ENCODE measurements at regions not wholly inside any gene's neighbourhood (a gene's known extent, or its start where the extent isn't known, plus 50 kb on each side); places are given as distances from the start of the nearest gene placed in this dataset.

DNA sequence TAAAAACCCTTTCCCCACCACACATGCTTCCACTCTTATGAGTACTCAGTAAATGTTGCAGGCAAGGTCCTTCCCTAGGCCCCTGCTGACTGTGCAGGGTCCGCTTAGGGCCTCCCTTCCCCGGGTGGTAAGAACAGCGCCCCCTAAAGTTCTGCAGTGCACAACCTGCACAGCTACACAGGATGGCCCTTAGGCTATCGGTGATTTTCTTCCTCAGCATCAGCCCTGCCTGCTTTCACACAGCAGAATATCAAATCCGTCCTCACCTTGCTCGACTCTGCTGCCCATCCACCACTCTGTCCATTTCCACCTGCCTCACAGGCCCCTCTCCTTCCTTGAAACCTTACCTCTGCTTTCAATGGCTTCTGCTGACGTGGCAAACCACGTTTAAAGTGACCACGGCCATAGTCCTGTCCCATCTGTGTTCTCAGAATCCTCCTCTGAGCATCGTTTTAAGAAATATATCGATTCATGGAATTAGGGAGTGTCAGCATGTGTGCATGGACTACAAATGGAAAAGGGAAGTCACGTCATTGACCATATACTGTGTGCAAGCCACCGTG is 51.4 kb upstream of the TMEM132E start:
- no peak for DNase-seq

DNA sequence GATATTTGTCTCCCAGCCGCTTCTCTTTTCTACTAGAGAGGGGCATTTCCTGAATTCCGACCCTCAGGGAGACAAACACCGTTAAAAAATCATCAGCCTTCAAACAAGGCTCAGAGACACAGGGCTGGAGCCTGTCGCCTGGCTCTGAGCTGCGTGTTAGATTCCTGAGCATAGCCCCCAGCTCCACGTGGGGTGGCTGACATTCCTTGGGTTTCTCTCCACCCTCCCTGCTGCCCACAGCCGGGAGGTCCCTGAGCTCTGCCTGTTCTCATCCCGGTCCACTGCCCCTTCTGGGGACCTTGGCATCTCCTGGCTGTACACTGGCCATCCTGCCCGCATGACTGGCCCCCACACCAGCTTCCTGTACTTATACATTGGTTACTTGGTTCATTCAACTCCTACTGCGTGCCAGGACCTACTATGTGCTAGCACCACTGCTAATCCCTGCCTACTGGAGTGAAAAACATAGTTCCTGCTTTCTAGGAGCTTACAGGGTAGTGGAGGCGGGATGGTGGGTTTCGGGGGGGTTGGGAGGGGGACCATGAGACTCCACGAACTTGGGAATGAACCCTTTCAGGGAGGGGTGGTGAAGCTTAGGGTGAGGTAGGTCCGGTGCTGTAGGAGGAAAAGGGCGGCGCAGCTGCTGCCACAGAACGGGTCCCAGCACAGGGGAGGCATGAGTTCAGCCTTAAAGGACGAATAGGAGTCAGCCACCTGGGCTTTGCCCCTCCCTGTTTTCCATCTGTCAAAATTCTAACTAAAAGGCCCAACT is 52.1 kb upstream of the TMEM132E start:
- no peak for DNase-seq

DNA sequence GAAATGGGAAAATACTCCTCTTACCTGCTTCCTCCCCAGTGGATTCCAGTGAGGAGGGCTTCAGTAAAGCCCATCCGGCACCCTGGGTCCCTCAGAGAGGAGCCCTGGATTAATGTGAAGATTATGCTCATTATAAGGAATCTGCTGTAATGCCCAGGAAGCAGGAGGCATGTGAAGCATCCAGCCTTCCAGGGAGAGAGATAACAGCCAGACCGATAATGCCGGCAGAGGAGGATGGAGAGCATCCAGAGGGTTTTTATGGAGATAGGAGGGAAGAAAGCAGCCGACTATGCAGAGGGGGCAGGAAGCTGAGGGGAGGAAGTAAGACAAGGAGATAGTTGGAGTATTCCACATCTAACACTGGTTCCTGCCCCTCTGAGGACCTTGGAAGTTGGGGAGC is 53.7 kb upstream of the TMEM132E start:
- no peak for DNase-seq

DNA sequence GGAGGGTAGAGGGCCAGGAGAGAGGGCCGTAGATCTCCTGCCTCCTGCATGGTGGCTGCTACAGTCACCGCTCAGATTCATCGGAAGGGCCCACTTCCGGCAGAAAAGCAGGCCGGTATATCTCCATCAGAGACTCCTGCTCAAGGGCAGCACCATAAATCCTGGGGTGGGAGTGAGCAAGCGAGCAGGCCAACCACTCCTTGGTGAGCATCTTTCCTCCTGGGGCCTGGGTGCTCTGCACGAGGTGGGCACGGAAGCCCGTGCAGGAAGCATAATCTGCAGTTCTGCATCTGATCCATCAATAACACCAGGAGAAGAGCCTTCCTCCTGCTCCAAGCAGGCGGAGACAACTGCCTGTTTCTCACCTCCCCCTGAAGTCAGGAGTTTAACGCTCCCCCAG is 57.4 kb upstream of the TMEM132E start:
- DNase-seq = no peak

DNA sequence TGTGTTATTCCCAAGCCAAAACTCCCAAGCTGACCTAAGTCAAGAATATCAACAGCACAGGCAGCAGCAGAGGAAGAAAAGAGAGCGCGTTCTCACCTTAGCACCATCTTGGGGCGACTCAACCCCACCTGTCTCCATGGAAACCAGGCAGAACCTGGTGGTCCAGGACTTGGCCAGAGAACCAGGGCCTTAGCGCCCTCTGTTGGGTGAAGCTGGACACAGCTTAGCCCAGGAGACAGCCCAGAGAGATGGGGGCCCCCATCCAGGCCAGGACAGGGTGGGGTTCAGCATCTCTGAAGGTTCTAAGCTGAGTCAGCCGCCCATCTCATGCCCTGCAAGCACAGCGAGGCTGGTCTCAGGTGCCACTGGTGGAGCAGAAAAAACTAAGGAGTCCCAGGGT is 60.1 kb upstream of the TMEM132E start:
- no peak for DNase-seq

DNA sequence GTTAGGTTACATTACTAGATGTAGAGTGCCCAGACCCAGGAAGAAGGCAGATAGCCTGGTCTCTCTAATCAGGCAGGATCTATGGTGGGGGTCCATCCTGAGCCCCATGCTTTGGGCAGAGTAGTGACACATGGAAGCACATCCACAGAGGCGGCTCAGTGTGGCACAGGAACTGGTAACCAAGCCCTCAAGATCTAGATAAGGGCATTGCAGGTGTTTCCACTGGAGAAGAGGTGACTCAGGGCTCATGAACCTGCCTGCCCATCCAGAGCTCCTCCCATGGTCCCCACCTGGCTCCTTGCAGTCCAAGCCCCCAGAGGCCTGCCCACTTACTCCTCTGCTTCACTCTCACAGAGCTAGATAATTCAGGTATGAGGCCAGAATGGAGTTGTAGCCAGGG is 62.0 kb upstream of the TMEM132E start:
- DNase-seq = no peak

DNA sequence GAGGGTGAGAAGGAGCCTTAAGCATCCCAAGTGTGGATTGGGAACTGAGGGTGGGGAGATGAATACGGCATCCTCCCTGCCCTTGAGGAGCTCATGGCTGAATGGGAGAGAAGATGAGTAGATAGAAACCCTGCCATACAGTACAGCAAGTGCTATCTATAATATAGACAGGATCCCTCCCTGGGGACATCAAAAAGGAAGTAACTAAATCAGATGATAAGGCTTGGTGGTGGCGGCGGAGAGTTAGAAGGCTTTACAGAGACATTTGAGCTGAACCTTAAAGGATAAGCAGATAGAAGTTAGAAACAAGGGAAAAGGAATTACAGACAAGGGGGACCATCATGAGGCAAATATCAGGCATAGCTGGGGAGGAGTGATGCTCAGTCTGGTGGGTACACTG is 67.5 kb upstream of the TMEM132E start:
- DNase-seq = no peak

DNA sequence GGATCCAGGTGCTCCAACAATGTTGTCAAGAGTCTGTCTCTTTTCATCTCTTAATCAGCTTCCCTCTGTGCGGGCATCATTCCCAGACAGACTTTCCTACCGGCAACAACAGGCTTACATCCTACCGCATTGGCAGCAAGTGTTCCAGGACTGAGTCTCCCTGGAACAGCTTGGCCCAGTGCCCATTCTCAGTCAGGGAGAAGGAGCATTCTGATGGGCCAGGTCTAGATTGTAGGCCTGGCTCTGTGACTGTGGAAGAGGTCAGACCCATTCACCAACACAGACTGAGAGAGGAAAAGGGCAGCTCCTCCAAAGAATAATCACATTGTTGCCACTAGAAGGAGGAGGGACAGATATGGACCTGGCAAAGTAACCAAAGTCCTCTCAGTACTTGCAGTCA is 68.1 kb upstream of the TMEM132E start:
- DNase-seq = no peak

DNA sequence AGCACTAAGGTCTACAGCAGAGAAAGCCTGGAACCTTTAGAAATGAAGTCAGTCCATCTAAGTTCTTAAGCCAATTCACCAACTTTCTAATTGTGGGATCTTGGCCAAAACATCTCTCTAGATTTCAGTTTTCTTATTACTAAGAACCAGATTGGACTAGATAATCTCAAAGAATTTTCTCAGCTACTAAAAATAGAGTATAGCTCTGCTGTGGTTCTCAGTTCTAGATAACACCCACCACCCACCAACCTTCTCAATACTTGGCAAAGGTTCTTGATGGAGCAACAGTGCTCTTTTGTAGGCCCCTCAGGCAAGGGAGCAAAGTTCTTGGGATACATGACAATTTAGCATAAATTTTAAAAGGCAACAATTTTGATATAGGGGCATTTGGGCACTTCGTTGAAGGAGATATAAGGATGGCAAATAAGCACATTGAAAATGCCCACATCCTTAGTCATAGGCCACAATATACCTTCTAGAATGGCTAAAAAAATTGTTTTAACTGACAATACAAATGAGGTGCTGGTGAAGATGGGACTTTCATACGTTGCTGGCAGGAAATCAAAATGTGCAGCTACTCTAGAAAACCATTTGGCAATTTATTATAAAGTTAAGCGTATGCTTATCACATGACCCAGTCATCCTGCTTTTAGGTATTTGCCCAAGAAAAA is 74.4 kb upstream of the TMEM132E start:
- no peak for DNase-seq

DNA sequence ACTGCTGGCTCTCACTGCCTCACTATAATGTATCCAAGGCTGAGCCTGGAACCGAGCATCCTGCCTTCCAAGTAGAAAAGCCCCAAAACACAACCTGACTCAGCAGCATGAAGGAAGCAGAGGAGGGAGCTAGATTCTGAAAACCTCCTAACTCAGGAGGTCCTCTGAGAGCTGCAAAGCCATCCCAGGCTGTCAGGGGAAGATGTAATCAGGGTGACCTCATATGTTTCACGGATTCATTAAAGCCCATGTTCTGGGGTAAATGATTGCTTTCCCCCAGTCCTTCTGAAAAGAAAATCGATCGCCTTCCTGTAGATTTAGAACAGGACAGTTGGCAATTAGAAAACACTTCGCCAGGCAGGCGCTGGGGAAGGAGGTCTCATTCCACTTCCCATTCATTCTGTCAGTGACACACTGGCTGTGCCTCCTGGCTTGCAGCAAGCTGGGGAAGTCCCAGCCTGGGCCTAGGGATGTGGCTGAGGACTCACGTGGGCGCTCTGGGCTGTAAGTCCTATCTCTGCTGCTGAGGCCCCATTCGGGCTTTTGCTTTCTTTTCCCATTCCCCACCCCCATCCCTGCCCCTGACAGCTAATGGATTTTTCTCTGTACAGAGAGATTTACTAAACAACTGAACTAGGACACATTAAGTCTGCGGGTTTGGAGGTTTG is 75.7 kb upstream of the TMEM132E start:
- DNase-seq = no peak

DNA sequence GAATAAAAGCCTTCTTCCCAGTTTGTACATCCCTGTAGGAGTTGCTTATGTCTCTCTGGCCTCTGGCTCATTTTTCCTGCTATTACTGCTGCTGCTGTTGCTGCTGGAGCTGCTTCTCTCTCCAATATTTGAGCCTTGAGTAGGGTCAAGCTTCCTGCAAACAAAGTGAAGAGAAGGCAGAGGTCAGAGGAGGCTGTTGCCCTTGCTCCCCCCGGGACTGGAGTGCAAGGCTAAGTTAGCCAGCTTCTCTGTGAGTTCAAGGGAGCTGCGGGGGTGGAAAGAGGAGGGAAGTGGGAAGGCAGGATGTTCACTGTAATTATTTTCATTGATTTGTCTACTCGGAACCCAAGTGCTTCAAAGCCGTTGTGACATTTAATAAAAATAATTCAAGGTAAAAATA is 77.0 kb upstream of the TMEM132E start:
- no peak for DNase-seq

DNA sequence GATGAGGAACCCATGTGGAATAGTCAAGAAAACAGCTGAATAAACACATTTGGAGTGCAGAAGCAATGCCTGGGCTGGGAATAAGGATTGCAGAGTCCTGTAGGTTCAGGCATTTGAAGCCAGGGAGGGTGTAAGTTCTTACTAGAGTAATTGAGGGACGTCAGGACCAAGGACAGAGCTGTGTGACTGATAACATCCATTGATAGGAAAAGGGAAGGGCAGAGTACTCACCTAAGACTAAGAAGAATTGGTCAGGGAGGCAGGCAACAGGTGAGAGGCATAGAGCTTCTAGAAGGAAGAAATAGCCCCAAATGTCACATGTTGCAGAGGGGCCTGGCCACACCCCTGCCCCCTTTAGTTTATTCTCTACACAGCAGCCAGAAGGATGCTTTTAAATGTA is 79.8 kb upstream of the TMEM132E start:
- no peak for DNase-seq

DNA sequence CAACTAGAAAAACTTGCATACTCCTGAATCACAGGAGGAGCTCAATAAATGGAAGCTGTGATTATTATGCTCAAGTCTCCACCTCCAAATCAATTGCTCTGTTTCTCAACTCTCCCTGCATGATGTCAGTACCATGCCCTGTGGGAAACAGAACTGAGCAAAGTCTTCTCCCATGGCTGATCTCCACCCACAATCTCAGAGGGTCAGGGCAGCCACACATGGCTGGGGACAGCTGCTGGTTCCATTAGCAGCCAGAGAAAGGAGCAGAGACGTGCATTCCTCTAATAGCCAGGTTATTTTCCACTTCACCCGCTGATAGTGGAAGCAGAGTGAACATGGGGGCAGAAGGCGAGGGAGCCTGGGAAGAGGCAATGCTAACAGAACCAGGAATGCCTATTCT is 85.5 kb upstream of the TMEM132E start:
- DNase-seq = no peak

DNA sequence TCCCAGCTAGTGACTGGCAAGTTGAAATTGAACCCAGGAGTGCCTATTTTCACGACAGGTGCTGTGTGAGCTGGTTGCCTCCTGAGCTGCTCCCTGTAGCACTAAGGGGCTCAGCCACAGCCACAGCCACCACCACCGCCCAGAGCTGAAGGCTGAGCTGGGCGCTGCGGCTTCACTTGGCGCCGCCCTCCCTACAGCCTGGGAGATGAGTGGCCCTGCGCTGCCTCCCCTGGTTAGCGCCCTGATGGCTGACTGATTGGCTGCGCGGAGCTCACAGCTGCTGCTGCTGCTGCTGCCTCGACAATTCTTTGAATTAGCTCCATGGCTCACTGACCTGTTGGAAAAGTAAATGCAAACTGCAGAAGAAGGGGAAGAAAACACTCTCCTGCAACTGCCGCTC is 91.8 kb upstream of the TMEM132E start:
- no peak for DNase-seq

DNA sequence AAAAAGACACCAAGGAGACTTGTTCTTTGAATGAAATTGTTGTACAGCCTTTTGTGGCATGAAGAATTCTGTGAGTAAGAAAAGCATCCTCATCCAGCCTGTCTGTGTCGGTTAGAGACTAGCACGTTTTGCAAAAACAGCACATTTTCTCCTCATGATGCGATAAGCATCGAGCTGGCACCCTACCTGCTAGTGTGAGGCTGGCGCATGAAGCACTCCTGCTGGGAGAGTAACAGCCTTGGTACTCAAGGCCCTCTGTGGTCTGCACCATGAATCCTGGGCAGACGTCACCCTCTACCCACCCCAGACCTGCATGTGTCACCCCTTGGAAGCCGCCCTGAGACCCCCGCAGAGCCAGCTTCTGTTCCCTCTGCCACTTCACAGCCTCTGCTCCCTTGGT is 92.6 kb upstream of the TMEM132E start:
- no peak for DNase-seq

DNA sequence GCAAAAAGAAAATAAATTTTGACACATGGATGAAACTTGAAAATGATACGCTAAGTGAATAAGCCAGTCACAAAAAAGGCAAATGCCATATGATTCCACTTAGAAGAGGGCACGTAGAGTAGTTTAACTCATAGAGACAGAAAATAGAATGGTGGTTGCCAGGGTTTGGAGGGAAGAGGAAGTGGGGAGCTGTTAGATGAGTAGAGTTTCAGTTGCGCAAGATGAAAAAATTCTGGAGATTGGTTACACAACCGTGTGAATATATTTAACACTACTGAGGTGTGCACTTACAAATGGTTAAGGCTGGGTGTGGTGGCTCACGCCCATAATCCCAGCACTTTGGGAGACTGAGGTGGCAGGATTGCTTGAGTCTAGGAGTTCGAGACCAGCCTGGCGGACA is 93.4 kb upstream of the TMEM132E start:
- DNase-seq = no peak

DNA sequence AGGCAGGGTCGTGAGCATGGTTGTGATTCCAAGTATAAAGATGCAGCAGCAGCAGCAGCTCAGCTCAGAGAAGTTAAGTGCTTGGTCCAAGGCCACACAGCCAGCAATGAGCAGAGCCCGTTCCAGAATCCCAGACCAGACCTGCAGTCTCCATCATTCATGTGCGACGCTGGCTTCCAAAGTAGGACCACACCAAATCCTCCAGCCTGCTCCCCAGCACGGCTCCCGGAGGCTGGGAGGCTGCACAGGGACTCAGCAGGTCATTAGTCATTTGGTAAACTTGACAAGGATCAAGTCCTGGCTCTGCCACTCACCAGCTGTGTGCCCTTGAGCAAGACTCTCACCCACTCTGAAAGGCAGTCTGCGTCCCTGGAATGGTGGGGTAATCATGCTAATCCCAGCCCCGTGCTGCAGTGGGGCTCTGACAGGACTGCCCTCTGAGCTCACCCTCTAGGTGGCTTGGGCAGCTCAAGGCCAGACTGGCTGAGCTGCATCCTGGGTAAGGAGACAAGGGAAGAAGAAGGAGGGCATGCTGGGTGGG is 95.1 kb upstream of the TMEM132E start:
- DNase-seq = no peak

DNA sequence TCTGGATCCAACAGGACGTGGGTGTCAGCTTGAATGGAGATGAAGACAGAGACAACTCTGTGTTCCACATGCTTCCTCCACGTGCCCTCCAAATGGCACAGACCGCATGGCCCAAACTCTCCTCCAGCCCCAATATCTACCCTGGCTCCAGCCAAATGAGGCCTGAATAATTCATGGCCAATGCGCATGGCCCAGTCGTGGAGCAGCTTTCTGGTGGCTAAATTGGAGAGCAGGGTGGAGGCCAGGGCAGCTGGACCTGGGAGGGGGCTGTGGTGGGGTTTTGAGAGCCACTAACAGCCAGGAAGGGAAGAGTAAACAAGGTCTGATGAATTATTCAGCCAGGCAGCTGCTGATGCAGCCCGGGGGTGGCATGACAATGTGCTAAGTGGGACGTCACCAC is 96.7 kb upstream of the TMEM132E start:
- no peak for DNase-seq

DNA sequence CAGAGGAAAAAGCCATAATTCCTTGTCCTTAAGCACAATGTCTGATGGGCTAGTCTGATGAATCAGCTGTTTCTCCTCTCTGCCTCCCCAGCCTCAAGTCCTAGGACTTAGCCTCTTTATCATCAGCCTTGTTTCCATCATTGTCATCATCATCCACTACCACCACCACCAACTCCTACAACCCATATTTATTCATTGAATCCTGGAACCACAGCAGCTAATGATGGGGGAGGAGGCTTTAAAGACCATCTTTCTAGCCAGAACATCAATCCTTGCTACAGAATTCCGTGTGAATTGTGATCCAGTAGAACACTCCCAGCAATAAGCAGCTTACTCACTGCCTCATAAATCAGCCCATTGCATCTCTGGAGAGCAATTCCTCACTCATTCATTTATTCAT is 97.6 kb upstream of the TMEM132E start:
- DNase-seq = no peak

DNA sequence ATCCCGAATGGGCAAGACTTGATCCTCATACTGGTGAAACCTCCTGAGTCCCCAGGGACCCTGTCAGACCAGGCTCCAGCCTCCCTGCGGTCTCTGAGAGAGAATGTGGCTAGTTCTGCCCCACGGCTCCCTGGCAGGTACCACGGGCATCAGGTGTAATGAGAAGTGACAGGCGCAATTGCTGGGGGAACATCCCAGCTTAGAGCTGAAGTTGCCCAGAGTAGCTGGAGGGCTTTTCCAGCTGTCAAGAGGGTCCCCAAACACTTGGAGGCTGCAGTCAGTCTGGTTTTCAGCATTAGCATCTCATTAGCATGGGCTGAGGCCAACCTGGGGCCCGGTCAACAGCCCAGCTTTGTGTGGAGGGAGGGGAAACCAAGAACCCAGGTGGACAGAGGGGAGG is 100.0 kb upstream of the TMEM132E start:
- DNase-seq = no peak

DNA sequence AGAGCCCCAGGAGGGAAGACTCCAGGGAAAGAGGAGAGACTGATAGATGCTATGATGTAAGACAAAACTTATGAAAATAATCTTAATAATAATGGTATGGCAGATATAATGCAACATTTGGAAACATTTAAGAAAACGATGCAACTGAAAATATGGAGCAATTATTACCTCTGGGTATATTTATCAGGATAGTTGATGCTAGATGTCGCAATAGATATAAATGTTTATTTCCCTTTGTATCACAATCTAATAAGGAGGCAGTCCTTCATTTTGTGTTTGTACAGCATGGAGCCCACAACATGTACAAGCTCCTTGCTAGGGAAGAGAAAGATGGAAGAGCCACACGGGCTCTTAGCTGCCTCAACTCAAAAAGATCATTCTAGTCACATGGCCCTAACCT is 101.1 kb upstream of the TMEM132E start:
- DNase-seq = no peak

DNA sequence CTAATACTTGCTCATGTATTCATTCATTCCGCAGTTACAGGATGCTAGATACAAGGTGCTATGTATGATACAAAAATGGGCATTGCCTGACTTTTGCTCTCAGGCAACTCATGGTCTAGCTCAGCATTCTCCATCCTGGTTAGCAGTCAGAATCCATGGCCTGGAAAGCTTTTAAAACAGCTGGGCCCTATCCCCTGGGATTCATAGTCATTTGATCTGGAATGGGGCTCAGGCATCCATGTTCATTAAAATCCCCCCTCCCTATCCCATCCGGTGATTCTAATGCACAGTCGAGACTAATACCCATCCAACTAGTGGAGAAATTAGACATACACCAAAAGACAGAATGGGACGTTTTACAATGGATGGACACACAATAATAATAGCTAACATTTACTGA is 104.1 kb upstream of the TMEM132E start:
- no peak for DNase-seq

DNA sequence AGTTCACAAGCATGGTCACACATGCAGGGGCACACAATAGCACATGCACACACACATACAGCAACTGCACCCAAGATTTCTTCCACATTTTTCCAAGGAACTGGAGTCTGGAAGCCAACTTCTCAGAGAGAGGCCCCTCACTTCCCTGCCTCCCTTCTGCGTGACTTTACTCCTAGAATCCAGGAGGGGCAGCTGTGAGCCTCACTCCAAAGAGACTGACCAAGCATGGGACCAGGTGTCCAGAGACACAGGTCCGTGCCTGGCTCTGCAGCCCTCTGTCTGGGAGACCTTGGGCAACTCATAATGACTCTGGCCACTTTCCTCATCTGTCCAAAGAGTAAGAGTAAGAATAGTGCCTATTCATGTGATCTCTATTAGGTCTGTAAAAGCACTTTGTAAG is 104.7 kb upstream of the TMEM132E start:
- no peak for DNase-seq

DNA sequence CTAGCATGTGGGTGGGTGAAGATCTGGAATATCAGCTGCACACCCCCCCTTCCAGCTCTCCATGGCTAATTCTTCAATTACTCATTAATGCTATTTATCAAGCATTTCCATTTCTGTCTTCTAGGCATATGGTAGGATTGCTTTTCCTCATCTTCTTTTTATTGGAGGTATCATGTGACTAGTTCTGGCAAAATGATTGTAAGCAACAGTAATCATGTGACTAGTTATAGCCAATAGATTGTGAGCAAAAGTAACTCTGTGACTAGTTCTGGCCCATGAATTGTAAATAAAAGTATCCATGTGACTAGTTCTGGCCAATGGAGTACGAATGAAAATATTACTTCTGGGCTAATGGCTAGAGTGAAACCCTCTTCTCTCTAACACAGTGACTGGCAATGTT is 107.0 kb upstream of the TMEM132E start:
- no peak for DNase-seq
